OCI-LY3 (cell line): ENCODE measurements at regions not wholly inside any gene's neighbourhood (a gene's known extent, or its start where the extent isn't known, plus 50 kb on each side); places are given as distances from the start of the nearest gene placed in this dataset.

Source experiments
- H2AFZ ChIP-seq: fragments of 200-600, 300-600 bp; shearing (Covaris generic); 2 replicates; pipeline ENCODE4 v1.6.0; 2014; ENCODE audit warnings: antibody characterized with exemption, low read depth, low read length
- H3K27ac ChIP-seq: fragments of 200-600, 300-600 bp; sonication (generic); 2 replicates; pipeline ENCODE4 v1.5.1; 2014; ENCODE audit warnings: mild to moderate bottlenecking, low read length, moderate library complexity, mixed read lengths
- H3K27me3 ChIP-seq: fragments of 200-600, 300-600 bp; sonication (generic); 2 replicates; pipeline ENCODE4 v1.6.1; 2014; ENCODE audit warnings: low read depth, low read length, mixed read lengths
- H3K36me3 ChIP-seq: fragments of 200-600, 300-600 bp; sonication (generic); replicated peaks from 2 replicates; pipeline ENCODE3; 2014; ENCODE audit warnings: low read depth, low read length, mixed read lengths
- H3K4me1 ChIP-seq: fragments of 300-600, 200-600 bp; sonication (generic); 2 replicates; pipeline ENCODE4 v1.6.1; 2014; ENCODE audit warnings: low read length, mixed read lengths
- H3K4me2 ChIP-seq: fragments of 200-600, 300-600 bp; sonication (generic); 2 replicates; pipeline ENCODE4 v1.6.1; 2014; ENCODE audit warnings: low read length, mixed read lengths
- H3K4me3 ChIP-seq: fragments of 300-600, 200-600 bp; sonication (generic); 2 replicates; pipeline ENCODE4 v1.5.1; 2014; ENCODE audit warnings: antibody characterized with exemption, mild to moderate bottlenecking, low read length, moderate library complexity
- H3K79me2 ChIP-seq: fragments of 300-600, 200-600 bp; shearing (Covaris generic); 2 replicates; pipeline ENCODE4 v1.6.1; 2014; ENCODE audit warnings: mild to moderate bottlenecking, low read length, mixed read lengths
- H3K9ac ChIP-seq: fragments of 300-600, 200-600 bp; shearing (Covaris generic); 2 replicates; pipeline ENCODE4 v1.6.0; 2014; ENCODE audit warnings: mild to moderate bottlenecking, low read length, moderate library complexity
- H3K9me3 ChIP-seq: fragments of 200-600, 300-600 bp; shearing (Covaris generic); 2 replicates; pipeline ENCODE4 v1.6.1; 2014; ENCODE audit warnings: low read length, mixed read lengths; ENCODE audit not compliant: insufficient read depth
- H4K20me1 ChIP-seq: fragments of 200-600, 300-600 bp; sonication (generic); 2 replicates; pipeline ENCODE4 v1.6.1; 2016; ENCODE audit warnings: low read length, mixed read lengths; ENCODE audit not compliant: insufficient read depth
- EZH2phosphoT487 ChIP-seq: fragments of 200-600 bp; shearing (Covaris generic); IDR thresholded peaks from 2 replicates; pipeline ENCODE4 v1.6.1; 2018; ENCODE audit warnings: antibody characterized with exemption, mixed run types, low read depth
- TF ChIP-seq, protein P1 (sequence below): fragments of 200-600, 300-600 bp; sonication (generic); IDR thresholded peaks from 2 replicates; pipeline ENCODE4 v1.5.1; 2014; ENCODE audit warnings: antibody characterized with exemption, low read length, low read depth

DNA sequence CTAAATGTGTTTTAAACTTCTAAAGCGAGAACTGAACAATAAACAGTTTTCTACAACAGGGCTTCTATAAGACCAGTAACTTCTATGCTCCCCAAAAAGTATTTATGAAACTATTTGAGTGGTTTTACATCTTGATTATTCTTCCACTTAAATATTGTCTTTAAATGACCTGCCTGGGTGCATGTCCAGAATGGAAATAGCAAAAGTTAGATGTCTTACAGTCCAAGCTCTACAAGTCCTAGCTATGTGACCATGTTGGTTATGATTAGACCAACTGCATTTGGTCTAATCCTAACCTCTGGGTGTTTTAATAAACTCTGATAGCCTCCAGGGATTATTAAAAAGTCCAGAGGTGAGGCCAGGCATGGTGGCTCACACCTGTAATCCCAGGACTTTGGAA is 79.0 kb upstream of the ATXN3L start:
- no peaks in the 10 kb centered on the region for H3K4me1 ChIP-seq
- no peak overlapping the region for H3K27ac ChIP-seq
- H3K4me2 ChIP-seq = no peak overlapping the region
- H3K79me2 ChIP-seq = no peaks in the 10 kb centered on the region
- no peak overlapping the region for H2AFZ ChIP-seq
- H3K4me3 ChIP-seq = no peak overlapping the region
- H4K20me1 ChIP-seq = no peaks in the 10 kb centered on the region
- TF ChIP-seq EZH2phosphoT487 = no peak
- TF ChIP-seq, protein P1, sequence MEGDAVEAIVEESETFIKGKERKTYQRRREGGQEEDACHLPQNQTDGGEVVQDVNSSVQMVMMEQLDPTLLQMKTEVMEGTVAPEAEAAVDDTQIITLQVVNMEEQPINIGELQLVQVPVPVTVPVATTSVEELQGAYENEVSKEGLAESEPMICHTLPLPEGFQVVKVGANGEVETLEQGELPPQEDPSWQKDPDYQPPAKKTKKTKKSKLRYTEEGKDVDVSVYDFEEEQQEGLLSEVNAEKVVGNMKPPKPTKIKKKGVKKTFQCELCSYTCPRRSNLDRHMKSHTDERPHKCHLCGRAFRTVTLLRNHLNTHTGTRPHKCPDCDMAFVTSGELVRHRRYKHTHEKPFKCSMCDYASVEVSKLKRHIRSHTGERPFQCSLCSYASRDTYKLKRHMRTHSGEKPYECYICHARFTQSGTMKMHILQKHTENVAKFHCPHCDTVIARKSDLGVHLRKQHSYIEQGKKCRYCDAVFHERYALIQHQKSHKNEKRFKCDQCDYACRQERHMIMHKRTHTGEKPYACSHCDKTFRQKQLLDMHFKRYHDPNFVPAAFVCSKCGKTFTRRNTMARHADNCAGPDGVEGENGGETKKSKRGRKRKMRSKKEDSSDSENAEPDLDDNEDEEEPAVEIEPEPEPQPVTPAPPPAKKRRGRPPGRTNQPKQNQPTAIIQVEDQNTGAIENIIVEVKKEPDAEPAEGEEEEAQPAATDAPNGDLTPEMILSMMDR = no peak
- H3K27me3 ChIP-seq = no peaks in the 10 kb centered on the region
- H3K9ac ChIP-seq = no peak overlapping the region
- no peaks in the 10 kb centered on the region for H3K36me3 ChIP-seq
- H3K9me3 ChIP-seq = no peaks in the 10 kb centered on the region

DNA sequence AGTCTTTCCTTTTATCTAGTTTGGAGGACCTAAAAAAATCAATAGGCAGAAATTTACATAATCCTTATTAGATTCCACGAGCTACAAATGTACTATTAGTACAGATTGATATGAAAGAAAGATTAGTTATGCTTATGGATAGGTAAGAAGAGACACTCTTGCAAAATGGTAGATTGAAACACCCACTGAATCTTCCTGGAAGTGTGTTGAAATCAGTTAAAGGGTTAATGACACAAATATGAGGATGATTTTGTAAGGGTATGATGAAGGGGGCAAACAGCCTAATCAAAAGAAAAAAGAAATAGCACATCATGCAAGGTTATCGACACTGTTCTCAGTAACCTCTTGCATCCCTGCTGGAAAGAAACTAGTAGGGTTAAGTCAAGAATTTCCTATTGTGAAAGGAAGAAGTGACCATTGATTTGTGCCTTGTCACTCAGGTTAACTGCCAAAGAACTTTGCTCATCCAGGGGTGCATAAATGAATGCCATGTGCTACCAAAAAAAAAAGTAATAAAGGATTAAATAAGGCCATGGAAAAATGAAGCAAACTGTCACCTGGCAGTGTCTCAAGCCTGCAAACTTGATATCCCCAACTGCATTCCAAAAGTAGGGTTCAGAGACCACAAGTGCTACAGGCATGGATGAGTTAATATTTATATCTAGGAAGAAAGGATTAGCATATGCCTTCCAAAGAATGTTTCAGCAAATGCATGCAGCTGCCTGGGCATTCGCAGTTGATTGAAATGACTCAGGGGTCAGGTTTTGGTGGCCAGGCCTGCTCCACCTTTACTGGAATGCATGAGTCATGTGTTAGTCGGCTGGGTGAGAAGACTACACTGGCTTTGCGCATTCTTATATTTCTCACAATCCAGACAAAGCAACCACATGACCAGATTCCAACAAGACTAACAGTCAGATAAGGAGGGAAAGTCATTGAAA is 78.3 kb upstream of the ATXN3L start:
- Histone ChIP-seq H3K79me2 (no peaks in the 10 kb centered on the region), H3K4me1 (no peaks in the 10 kb centered on the region), H3K9ac (no peak overlapping the region), H3K9me3 (no peaks in the 10 kb centered on the region), H3K27ac (no peak overlapping the region), H4K20me1 (no peaks in the 10 kb centered on the region), H3K4me3 (no peak overlapping the region), H3K4me2 (no peak overlapping the region), H3K36me3 (no peaks in the 10 kb centered on the region), H2AFZ (no peak overlapping the region), H3K27me3 (no peaks in the 10 kb centered on the region)
- no peak for TF ChIP-seq EZH2phosphoT487
- TF ChIP-seq, protein P1 = no peak

- no peak overlapping the region for H3K27ac ChIP-seq
- no peaks in the 10 kb centered on the region for H3K9me3 ChIP-seq
- H3K4me1 ChIP-seq = no peaks in the 10 kb centered on the region
- H3K4me3 ChIP-seq = no peak overlapping the region
- H3K4me2 ChIP-seq = no peak overlapping the region
- no peaks in the 10 kb centered on the region for H4K20me1 ChIP-seq
- no peak overlapping the region for H3K9ac ChIP-seq
- no peaks in the 10 kb centered on the region for H3K27me3 ChIP-seq
- H2AFZ ChIP-seq = no peak overlapping the region
- TF ChIP-seq, protein P1 = no peak
- TF ChIP-seq EZH2phosphoT487 = no peak
- H3K79me2 ChIP-seq = no peaks in the 10 kb centered on the region
- H3K36me3 ChIP-seq = no peaks in the 10 kb centered on the region
These were observed 77.1 kb upstream of the ATXN3L start for GRCh38 chrX:13396924-13397323.

- Histone ChIP-seq H4K20me1 (no peaks in the 10 kb centered on the region), H3K79me2 (no peaks in the 10 kb centered on the region), H3K4me2 (no peak overlapping the region), H3K9me3 (no peaks in the 10 kb centered on the region), H3K27me3 (no peaks in the 10 kb centered on the region), H3K4me1 (no peaks in the 10 kb centered on the region; the same call in 1 of the 2 replicates), H3K4me3 (no peak overlapping the region), H3K9ac (no peak overlapping the region), H2AFZ (no peak overlapping the region), H3K36me3 (no peaks in the 10 kb centered on the region), H3K27ac (no peak overlapping the region)
- TF ChIP-seq EZH2phosphoT487 = no peak
- TF ChIP-seq, protein P1 = no peak
These were observed 69.6 kb upstream of the ATXN3L start for GRCh38 chrX:13389501-13389900.
